HG02870 (cell line): ENCODE measurements at regions not wholly inside any gene's neighbourhood (a gene's known extent, or its start where the extent isn't known, plus 50 kb on each side); places are given as distances from the start of the nearest gene placed in this dataset.
"Not testable (repeated sequence)": the region's sequence is repeated elsewhere in the genome, so short reads cannot be mapped to it uniquely, and the experiment has no call there.

Experiments used
- ATAC-seq: cut with Tn5 transposase; IDR thresholded peaks from one replicate; pipeline ENCODE4 v1.9.1; 2021; ENCODE audit warnings: mild to moderate bottlenecking, moderate library complexity; ENCODE audit not compliant: unreplicated experiment

GRCh38 chr16:47872225-47872624, 283.6 kb downstream of the ABCC12 start:
- ATAC-seq = no peak

DNA sequence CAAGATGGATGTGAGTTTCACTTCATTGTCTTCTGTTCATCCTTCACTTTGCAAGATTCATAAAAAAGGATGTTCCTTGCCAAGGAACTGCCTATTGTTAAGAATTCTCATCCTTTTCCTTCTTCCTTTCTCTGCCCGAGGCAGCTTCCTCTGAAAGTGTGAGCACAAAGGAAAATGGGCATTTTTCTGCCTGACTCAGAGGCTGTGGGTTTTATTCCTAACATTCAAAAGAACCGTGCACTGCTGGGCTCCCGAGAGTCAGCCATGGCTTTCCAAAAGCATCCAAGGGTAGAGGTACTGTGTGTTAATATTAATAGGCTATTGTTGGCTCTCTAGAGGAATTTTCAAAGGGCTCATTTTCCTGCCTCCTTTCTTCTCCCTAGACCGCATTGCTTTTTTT, 289.4 kb downstream of the ABCC12 start:
- no peak for ATAC-seq

DNA sequence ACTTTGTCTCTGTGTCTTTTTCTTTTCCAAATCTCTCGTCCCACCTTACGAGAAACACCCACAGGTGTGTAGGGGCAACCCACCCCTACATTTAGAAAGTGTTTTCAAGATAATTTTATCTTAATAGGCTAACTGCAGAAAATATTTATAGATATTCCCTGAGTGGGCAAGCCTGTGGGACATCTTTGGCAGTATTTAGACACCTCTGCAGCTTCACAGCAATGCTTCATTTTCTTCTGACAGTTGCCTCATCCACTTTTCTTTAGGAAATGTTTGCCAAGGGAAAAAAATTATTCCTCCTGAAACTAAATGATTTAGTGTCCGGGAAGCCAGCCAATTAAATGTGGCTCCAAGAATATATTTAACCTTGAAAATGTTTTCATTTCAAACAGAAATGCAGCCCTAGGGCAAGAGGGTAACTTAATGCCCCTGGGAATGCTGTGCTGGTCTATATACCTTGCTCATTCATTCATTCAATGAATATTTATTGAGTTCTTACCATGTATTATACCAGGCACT, 290.4 kb downstream of the ABCC12 start:
- ATAC-seq = no peak

GRCh38 chr16:47864262-47864661, 291.5 kb downstream of the ABCC12 start:
- not testable (repeated sequence) for ATAC-seq

DNA sequence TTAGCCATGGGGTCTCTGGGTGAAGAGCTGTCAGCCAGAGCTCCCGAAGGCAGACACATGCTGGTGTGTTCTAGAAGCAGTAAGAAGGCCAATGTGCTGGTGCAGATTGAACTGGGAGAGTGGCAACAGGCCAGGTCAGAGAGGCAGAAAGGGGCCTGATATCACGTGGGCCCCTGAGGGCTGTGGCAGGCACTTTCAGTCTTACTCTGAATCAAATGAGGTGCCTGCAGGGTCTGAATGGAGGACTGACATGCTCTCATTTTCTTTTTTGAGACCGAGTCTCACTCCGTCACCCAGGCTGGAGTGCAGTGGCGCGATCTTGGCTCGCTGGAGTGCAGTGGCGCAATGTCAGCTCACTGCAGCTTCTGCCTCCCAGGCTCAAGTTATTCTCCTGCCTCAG, 293.8 kb downstream of the ABCC12 start:
- no peak for ATAC-seq

DNA sequence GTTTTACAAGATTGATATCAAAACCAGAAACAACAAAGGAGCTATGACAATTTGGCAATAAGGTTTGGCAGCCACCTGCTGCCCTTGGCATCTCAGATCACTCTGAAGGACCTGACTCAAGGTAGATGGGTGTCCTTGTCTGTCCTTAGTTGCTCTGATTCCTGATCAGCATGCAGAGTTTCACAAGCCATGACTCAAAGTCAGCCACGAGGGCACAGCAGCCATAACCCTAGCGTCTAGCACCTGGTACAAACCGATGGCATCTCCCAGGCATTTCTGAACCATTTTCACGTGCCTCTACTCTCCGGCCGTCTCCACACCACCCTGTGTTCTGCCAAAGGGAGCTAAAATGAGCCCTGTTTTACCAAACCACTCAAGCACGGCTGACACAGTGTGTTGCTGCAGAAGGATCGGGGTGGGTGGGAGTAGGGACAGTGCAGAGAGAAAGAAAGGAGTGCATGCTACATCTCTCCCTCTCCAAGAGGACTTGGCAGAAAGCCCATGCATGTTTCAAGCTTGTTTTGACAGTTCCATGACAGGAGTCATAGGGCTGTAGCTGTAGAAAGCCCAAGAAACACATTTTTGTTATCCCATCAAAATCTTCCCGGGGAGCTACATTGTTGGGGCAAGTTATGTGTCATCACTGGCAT, 297.3 kb downstream of the ABCC12 start:
- ATAC-seq = no peak

GRCh38 chr16:47855431-47855830, 300.4 kb downstream of the ABCC12 start:
- ATAC-seq = no peak

DNA sequence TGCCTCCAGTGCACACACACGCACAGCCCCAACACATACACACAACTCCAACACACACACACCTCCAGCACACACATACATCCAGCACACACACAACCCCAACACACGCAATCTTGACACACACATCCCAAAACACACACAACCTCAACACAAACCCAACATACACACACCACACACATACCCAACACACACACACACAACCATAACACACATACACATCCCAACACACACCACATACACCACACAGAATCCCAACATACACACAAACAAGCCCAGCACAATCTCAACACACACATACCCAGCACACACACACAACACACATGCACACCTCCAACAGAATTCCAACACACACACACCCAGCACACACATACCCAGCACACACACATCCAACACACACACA, 301.1 kb downstream of the ABCC12 start:
- no peak for ATAC-seq

DNA sequence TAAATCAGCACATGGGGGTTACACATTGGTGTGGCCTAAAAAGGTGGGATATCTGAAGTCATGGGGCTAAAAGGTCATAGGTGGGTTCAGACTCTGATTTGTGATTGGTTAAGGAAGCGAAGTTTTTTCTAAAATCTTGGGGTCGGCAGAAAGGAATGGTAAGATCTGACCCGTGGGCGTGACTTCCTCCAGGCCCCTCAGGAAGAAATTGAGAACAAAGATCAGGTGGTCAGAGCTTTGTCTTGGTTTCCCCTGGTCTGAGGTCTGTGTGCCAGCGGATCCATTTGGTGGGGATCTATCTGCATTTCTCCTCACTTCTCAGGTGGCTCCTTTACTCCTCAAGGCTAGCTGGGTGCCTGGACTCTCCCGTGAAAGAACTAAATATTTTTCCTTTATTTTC, 302.8 kb downstream of the ABCC12 start:
- no peak for ATAC-seq

DNA sequence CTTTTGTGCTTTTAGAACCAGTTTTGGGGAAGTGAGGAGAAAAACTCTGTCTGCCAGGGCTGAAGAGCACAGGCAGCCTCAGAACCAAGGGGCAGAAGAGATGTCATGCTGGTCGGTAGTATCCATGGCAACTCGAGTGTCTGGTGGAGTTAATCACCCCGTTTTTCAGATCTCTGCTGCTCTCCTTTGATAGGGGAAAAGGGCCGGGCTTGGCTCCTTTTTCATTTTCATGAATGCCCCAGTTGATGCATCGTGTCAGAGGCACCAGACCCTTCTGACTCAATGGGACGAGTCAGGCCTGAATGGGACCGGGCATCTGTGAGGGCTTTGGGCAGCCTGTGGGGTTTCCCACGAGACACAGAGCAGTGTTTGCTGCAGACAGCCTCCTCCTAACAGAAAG, 304.6 kb downstream of the ABCC12 start:
- no peak for ATAC-seq

DNA sequence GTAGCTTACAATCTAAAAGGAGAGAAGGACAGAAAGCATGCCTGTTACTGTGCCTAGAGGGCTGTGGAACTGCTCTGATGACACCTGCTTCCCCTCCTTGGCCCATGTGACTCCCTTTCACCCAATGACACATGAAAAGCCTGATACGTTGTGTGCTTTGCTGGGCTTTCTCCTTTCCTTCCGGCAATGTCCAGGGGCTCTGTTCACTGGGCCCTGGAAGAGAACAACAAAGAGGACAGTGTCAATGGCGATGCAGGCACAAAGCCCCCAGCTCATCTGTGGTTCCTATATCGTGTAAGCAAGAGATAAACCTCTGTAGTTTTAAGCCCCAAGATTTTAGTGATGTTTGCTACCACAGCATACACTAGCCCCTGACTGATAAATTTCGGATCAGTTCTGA, 306.1 kb downstream of the ABCC12 start:
- ATAC-seq = no peak

- ATAC-seq = no peak
Observed at GRCh38 chr16:47848421-47849109, 307.2 kb downstream of the ABCC12 start.

DNA sequence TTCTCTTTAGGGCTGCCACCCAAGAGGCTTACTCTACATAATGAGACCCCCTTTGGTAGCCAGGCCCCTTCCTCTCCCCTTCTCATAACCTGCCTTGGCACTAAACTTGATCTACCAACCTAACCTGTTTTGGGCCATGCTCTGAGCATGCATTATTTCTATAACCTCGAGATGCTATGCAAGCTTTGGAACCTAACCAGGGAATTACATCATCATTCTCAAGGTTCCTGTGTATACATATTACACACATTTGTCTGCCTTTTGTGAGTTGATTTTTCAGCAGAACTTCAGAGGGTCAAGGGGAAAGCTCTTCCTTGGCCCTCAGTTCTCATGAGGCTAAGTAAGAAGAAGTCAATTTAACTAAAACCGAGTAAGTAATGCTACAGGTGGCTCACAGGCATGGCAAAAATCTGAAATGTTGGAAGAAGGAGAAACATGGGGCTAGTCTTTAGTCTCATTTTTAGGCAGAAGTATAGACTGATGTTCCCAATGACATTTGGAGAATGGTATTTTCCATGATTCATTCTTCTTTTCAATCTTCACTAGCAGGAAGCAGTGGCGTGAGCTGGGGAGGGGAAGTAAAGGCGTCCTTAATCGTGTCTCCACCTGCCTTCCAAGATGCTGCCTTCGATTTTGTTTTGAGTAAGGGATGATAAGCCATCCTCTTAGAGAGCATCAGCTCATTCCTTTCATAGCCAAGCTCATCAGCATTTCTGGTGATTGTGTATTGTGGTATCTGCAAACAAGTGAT, 308.4 kb downstream of the ABCC12 start:
- ATAC-seq = no peak

DNA sequence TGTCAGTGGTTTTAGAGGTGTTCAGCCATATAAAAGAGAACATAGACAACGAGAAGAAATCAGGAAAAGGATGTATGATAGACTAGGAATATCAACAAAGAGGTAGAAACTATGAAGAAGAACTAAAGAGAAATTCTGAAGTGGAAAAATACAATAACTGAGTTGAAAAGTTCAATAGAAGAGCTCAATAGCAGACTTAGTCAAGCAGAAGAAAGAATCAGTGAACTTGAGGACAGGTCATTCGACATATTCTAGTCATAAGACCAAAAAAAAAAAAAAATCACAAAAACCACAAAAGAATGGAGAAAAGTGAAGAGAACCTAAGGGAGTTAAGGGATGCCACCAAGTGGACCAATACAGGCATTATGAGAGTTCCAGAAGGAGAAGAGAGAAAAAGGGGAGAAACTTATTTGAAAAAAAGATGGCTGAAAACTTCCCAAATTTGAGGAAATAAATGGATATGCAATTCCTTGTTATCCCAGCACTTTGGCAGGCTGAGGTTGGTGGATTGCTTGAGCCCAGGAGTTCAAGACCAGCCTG, 321.2 kb downstream of the ABCC12 start:
- no peak for ATAC-seq

DNA sequence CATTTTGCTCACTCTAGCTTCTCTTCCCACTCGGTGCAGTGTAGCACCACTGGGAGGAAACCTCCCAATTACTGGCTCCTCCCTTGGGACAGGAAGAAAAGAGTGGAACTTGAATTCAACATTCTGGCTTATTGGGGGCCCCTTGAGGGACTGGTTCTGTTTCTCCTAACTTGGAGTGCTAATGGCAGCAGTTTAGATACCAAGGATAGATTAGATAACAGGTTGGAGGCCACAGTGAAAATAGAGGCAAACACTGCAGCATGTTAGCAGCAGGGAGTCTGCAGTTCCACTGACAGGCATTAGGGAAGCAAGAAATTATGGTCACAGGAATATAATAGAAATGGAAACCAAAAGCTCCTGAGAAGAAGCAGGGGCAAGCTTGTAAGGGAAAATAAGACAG, 322.0 kb downstream of the ABCC12 start:
- no peak for ATAC-seq

GRCh38 chr16:47829850-47830600, 325.8 kb downstream of the ABCC12 start:
- no peak for ATAC-seq

GRCh38 chr16:47826070-47826469, 329.7 kb downstream of the ABCC12 start:
- ATAC-seq = no peak

DNA sequence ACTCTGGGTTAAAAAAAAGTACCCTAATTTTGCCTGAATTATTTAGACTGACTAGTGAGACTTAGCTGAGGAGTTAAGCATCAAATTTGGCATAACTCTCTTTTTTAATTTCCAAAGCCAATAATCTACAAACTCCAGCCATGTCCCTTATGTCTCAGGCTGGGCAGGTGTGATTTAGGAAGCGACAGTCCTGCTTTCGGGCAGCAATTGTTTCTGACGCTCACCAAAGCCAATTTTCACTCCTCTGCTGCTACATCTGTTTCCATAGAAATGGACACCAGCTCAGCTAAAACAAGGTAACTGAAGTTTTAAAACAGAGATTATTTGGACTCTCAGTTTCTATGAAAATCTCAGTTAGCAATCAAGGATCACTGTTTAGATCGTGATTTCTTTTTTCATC, 338.7 kb downstream of the ABCC12 start:
- no peak for ATAC-seq

GRCh38 chr16:47816511-47816910, 339.3 kb downstream of the ABCC12 start:
- ATAC-seq = no peak

DNA sequence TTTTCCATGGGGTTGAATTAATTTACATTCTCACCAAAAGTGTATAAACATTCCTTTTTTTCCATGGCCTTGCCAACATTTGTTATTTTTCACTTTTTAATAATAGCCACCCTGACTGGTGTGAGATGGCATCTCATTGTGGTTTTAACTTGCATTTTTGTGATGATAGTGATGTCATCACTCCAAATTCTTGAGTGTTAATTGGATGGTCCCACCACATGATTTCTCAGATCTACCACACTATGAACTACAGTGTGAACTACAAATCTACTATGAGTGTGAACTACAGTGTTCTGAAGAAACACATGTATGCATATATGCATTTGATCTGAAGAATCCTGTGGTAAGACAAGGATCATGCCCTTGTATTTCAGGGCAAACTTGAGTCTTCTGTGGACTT, 340.1 kb downstream of the ABCC12 start:
- no peak for ATAC-seq

- ATAC-seq = not testable (repeated sequence)
Observed at GRCh38 chr16:47811758-47812157, 344.0 kb downstream of the ABCC12 start.
